HG03175 (cell line): ENCODE measurements at regions not wholly inside any gene's neighbourhood (a gene's known extent, or its start where the extent isn't known, plus 50 kb on each side); places are given as distances from the start of the nearest gene placed in this dataset.
"Not testable (repeated sequence)": the region's sequence is repeated elsewhere in the genome, so short reads cannot be mapped to it uniquely, and the experiment has no call there.

ENCODE experiments used
- ATAC-seq: cut with Tn5 transposase; IDR thresholded peaks from one replicate; pipeline ENCODE4 v1.9.1; 2021; ENCODE audit warnings: mild to moderate bottlenecking, moderate library complexity; ENCODE audit not compliant: unreplicated experiment

DNA sequence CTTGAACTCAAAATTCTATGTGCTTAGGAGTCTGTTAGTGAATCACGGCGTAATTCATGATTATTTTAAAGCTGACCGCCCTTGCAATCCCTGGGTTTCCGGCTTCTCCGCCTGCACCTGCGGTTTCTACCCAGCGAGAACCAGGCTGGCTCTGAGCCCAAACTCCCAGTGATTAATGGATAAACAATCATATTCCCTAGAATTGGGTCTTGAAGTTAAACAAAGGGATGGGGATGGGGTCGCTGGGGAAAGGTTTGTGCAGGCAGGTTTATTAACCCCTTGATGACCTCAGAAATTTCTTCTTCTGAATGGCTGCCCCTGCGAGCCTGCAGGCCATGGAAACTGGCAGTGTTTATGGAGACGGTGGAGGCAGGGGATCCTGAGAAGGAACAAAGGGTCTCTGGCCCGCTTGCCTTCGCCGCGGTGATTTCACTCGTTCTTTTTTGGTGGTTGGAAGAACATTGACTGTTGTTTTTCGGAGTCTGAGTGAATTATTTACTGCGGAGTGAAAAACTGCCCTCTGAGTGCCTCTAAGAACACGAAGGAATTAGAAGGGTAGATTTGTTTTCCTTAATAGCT lies 1000.3 kb downstream of the BRD1 start:
- no peak for ATAC-seq

DNA sequence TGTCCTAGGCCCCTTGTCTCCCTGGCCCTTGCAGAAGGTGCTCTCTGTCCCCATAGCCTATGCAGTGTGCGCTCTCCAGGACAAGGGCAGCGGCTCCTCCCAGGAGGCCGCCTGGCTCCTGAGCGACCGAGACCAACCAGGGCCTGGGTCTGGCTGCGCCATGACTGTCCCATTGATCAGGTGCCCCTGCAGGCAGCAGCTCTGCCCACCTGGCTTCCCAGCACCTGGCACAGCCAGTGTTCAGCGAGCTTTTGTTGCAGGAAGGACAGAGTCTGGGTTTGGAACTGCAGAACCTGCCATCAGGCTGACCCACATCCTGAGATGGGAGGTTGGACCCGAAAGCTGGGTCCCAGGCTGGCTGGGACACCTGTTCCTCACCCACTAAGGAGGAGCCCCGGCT lies 1001.1 kb downstream of the BRD1 start:
- ATAC-seq, result no peak

- ATAC-seq, result no peak
Measured at GRCh38 chr22:48825802-48826520, 1001.7 kb downstream of the BRD1 start.

DNA sequence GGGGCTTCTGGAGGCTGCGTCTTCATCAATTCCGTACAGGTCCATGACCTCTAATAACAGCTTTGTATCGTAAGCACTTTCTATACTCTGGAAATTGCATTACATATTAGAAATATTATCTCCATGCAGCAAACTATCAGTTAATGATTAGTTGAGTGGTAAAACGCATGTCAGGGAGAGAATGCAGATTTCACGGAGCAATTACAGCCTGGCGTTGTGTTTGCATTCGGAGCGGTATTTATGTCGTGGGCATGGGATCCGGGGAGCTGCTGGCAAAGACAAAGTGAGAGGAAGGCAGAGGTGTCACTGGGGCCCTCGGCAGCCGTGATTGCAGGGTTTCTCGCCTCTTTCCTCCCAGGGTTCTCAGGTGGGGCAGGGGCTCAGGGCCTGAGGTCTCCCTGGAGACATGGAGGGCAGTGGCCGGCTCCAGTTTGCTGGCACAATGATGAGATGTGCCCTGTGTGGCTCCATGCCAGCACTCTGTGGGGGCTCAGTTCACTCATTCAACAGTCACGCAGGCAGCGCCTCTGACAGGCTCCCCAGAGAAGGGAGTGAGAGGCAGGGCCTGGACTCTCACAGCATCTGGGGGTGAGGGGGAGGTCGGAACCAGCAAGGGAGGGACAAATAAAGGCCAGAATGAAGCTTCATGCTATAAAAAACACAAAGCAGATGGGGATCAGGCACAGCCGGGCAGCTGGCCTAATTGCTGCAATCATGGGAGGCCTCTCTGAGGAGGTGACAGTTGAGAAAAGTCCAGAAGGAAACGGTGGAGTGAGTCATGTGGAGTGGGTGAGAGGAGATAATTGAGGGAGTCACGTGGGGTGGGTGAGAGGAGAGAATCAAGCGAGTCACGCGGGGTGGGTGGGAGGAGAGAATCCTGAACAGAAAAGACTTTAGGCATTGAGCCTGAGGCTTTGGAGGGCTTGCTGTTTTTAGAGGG lies 1002.7 kb downstream of the BRD1 start:
- no peak for ATAC-seq

DNA sequence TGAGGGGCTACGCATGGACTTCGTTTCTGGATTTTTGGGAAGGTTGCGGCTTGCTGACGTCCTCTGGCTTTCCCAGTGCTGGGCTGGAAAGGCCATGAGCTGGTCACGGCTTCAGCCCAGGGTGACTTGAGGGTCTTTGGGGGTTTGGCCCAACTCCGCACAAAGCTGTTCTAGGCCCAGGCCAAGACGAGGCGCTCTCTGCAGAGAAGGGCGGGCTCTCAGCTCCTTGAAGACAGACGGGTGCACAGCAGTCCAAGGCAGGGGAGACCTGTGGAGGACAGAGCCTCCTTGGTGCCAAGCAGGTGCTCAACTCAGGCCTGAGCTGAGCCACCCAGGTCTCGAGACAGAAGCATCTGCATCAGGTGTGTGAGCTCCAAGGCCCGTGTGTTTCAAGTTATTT lies 1003.7 kb downstream of the BRD1 start:
- ATAC-seq, result no peak

DNA sequence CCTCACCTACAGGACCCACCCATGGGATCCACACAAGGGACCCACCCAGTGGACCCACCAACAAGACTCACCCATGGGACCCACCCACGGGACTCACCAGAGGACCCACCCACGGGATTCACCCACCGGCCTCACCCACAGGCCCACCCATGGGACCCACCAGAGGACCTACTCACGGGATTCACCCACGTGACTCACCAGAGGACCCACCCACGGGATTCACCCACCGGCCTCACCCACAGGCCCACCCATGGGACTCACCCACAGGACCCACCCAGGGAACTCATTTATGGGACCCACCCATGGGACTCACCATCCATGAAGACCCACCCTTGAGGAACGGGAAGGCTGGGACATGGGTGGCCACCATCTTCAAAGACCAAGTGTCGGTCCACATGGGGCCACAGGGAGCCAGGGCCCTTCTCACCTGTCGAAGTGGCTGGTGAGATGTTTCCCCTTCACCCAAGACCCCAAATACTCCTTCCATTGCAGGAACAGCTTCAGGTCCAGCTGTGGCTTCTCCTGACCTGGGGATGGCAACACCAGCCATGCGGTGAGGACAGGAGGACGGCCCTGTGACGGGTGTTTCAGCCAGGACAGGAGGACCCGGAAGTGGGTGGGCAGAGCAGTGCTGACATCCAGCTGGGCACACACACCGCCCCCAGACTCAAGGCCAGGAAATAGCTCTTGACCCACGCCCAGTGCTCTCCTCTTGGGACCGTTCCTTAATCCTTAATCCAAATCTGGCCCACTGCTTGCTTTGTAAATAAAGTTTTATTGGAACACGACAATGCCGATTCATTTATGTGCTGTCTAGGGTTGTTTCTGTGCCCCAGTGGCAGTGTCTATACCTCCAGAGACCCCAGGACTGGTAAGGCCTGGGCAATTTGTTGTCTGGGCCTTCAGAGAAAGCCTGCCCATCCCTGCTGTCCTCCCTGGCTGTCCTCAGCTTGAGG lies 1005.1 kb downstream of the BRD1 start:
- ATAC-seq, result no peak

DNA sequence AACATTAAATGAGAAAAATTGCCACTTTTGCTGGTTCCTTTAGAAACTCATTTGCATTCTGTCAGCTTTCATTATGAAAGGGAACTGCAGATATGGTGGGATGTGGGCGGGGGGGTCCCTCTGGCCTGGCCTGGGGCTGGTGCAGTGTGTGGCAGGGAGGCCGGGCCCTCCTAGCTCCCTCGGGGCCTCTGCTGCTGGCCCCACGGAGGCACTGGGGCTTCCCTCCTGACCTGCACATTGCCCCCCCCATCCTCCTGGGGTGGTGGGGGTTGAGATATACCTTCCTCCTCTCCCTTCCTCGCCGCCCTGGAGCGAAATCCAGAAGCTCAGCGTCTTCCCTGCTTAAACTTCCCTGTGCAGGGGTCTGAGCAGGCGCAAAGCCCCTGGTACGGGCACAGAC lies 1005.9 kb downstream of the BRD1 start:
- ATAC-seq, result no peak

- ATAC-seq, result no peak
Measured at GRCh38 chr22:48821346-48821690, 1006.4 kb downstream of the BRD1 start.

DNA sequence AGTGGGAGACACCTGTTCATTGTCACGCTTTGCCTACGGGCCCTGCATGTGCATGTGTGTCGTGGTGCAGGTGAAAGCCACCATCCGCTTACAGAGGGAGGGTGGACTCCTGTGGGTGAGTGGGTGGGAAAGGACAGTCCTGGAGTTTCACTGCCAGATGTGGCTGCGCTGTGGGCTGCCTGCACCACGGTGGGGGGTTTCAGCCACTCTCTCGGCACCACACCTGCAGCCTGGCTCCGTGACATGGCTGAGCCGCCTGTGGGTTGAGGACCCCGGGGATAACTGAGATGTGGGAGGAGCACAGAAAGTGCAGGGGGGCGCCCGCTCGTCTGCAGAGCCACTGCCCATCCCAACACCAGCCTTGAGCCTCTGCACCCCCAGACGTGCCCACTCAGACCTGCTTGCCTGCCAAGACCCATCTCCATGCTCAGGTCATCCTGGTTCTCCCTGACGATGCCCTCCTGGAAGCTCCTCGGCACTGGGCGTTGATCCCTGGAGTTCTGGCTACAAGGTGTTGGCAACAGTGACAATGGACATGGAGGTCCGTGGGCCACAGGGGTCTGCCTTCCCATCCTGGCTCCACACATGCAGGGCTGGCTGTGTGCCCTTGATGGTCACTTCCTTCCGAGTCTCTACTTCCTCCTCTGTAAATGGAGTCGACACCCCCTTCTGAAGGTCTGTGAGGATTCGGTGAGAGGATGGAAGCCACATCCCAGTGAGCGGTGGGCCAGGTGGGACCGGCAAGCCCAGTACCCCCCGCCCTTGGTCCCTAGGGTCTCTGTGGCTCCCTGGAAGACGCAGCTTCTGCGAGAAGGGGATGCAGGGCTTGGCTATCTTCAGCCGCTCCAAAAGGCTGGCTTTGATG lies 1007.0 kb downstream of the BRD1 start:
- no peak for ATAC-seq

GRCh38 chr22:48819961-48820360 lies 1007.7 kb downstream of the BRD1 start:
- no peak for ATAC-seq

GRCh38 chr22:48819232-48819631 lies 1008.4 kb downstream of the BRD1 start:
- ATAC-seq, result no peak

DNA sequence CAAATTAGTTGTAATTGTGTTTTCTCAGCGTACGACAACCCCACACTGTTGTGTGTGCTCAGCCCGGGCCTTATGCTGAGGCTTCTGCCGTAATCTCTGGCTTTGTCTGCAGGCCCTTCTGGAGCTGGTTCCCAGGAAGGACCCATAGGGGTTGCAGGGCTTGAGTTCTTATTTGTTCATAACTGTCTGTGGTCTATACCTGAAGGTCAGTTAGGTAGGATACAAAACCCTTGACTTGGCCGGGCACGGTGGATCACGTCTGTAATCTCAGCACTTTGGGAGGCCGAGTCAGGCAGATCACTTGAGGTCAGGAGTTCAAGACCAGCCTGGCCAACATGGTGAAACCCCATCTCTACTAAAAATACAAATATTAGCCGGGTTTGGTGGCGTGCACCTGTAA lies 1010.2 kb downstream of the BRD1 start:
- not testable (repeated sequence) for ATAC-seq

GRCh38 chr22:48811885-48812284 lies 1015.8 kb downstream of the BRD1 start:
- no peak for ATAC-seq

DNA sequence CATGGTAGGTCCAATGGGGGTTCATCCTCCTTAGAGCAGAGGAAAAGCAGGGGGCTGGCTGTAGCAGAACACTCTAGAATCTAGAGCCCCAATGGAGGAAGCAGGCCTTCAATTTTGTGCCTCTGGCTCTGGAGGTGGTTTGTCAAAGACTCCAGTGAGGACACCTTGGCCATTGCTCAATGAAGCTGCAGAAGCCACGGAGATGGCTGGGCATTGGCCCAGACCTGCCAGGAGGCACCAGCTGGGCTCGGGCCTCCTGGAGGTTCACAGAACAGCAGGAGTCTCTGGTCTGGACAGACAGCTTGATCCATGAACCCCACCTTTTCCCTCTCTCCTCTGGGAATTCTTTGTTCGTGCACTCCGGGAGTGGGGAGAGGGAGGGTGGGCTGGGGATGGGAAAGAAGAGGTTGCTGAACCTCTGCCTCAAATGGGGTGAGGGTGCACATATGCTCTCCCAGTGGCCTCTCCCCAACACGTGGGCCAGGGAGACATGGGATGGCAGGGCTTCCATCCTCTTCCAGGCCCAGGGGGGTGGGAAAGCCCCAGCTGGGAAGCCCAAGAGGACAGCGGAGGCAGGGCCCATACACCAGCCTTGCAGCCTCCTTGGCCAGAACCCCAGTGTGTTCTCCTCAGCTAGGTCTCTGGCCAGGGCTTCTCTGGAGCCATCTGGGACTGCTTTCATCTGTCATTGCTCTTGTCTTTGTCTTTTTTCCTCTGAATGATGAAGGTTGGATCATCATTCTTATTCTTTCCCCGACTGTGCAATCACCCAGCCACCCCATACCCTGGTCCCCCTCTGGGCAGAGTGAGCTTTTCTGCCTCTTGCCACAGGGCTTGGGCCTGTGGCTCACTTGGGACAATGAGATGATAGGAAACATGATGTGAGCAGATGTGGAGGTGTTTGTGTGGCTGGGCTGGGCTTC lies 1019.4 kb downstream of the BRD1 start:
- ATAC-seq, result no peak

- no peak for ATAC-seq
Measured at GRCh38 chr22:48807155-48807554, 1020.5 kb downstream of the BRD1 start.

DNA sequence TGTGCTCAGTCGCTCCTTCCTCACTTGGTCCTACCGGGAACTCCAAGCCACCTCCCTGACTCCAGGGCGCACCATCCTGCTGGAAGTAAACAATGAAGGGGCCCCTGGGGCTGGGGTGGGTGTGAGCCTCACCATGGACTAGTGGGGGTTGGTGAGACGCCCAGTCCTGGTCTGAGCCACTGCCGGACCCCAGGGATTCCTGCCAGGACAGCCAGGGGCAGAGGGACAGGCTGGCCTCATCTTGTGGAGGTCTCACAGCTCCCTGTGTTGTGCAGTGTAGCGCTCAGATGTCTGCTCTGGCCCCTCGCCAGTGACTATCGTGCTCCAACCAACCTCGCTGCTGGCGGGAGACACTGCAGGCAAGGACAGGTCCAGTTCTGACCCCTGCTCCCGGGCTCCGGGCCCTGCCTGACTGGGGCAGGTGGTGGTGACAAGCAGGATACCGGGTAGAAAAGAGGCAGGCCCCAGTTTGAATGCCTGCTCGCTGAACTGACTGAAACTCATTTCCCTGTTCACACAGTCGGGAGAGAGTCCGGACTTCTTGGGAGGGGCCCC lies 1021.4 kb downstream of the BRD1 start:
- no peak for ATAC-seq

GRCh38 chr22:48805516-48805915 lies 1022.2 kb downstream of the BRD1 start:
- ATAC-seq, result no peak

DNA sequence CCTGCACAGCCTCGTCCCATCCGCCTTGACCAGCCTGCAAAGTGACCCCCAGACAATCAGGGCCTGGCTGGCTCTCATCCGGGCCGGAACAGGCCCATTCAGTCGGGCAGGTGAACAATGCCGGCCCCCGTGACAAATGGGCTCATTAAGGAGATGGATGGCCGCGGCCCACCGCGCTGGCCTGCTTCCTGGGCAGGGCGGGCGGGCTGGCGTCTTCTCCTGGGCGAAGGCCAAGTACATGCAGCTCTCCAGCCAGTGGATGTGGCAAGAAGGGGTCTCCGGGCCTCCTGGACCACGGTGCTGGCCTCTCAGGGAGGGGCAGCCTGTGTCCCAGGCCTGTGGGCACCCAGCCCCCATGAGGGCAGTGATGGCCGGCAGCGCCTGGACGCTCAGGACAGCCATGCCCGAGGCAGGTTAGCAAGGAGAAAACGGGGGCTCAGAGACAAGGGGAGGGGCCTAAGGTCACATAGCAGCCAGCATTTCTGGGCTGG lies 1022.8 kb downstream of the BRD1 start:
- ATAC-seq, result no peak
